GM18507 (cell line): ENCODE measurements at regions not wholly inside any gene's neighbourhood (a gene's known extent, or its start where the extent isn't known, plus 50 kb on each side); places are given as distances from the start of the nearest gene placed in this dataset.

Source experiments
- DNase-seq: peaks from one replicate; pipeline ENCODE4 v3.0.0; 2011; ENCODE audit warnings: low read depth; ENCODE audit not compliant: insufficient read length; ENCODE audit errors: extremely low spot score
- FAIRE-seq: peaks from 2 replicates; lab custom pipeline; 2011; peaks lifted over from hg19 to GRCh38; lab: Jason Lieb, UNC

GRCh38 chr12:107454109-107454830 is 231.3 kb upstream of the PWP1 start:
- no peak for FAIRE-seq
- DNase-seq = no peak

- DNase-seq (no peak), FAIRE-seq (no peak)
Measured at GRCh38 chr12:107457362-107457935, 228.2 kb upstream of the PWP1 start.

GRCh38 chr12:107458163-107458562 is 227.4 kb upstream of the PWP1 start:
- FAIRE-seq (no peak), DNase-seq (no peak)

GRCh38 chr12:107458990-107459389 is 226.6 kb upstream of the PWP1 start:
- DNase-seq (no peak), FAIRE-seq (no peak)

GRCh38 chr12:107459641-107460040 is 226.0 kb upstream of the PWP1 start:
- FAIRE-seq (no peak), DNase-seq (no peak)

GRCh38 chr12:107461222-107461975 is 224.2 kb upstream of the PWP1 start:
- DNase-seq (no peak), FAIRE-seq (no peak)

- no peak for DNase-seq
- no peak for FAIRE-seq
Measured at GRCh38 chr12:107462428-107463332, 222.9 kb upstream of the PWP1 start.

GRCh38 chr12:107464644-107465043 is 221.0 kb upstream of the PWP1 start:
- no peak for FAIRE-seq

GRCh38 chr12:107465625-107466024 is 220.0 kb upstream of the PWP1 start:
- no peak for FAIRE-seq

More at GRCh38 chr12:107464644-107465043, 221.0 kb upstream of the PWP1 start:
- no peak for DNase-seq

GRCh38 chr12:107467716-107468115 is 217.9 kb upstream of the PWP1 start:
- DNase-seq (no peak), FAIRE-seq (no peak)

More at GRCh38 chr12:107465625-107466024, 220.0 kb upstream of the PWP1 start:
- DNase-seq = no peak

GRCh38 chr12:107468182-107468581 is 217.4 kb upstream of the PWP1 start:
- DNase-seq (no peak), FAIRE-seq (no peak)

- FAIRE-seq (no peak), DNase-seq (no peak)
Measured at GRCh38 chr12:107469011-107469410, 216.6 kb upstream of the PWP1 start.

GRCh38 chr12:107470645-107471044 is 215.0 kb upstream of the PWP1 start:
- FAIRE-seq = no peak
- DNase-seq = no peak

GRCh38 chr12:107472308-107472707 is 213.3 kb upstream of the PWP1 start:
- FAIRE-seq = no peak

GRCh38 chr12:107474099-107474498 is 211.5 kb upstream of the PWP1 start:
- FAIRE-seq (no peak), DNase-seq (no peak)

More at GRCh38 chr12:107472308-107472707, 213.3 kb upstream of the PWP1 start:
- no peak for DNase-seq

GRCh38 chr12:107474639-107475539 is 210.7 kb upstream of the PWP1 start:
- FAIRE-seq = no peak
- no peak for DNase-seq

- DNase-seq = no peak
- no peak for FAIRE-seq
Measured at GRCh38 chr12:107475900-107476299, 209.7 kb upstream of the PWP1 start.

- no peak for DNase-seq
- FAIRE-seq = no peak
Measured at GRCh38 chr12:107477018-107477417, 208.6 kb upstream of the PWP1 start.
